ENCODE measurements at regions not wholly inside any gene's neighbourhood (a gene's known extent, or its start where the extent isn't known, plus 50 kb on each side); places are given as distances from the start of the nearest gene placed in this dataset.

DNA sequence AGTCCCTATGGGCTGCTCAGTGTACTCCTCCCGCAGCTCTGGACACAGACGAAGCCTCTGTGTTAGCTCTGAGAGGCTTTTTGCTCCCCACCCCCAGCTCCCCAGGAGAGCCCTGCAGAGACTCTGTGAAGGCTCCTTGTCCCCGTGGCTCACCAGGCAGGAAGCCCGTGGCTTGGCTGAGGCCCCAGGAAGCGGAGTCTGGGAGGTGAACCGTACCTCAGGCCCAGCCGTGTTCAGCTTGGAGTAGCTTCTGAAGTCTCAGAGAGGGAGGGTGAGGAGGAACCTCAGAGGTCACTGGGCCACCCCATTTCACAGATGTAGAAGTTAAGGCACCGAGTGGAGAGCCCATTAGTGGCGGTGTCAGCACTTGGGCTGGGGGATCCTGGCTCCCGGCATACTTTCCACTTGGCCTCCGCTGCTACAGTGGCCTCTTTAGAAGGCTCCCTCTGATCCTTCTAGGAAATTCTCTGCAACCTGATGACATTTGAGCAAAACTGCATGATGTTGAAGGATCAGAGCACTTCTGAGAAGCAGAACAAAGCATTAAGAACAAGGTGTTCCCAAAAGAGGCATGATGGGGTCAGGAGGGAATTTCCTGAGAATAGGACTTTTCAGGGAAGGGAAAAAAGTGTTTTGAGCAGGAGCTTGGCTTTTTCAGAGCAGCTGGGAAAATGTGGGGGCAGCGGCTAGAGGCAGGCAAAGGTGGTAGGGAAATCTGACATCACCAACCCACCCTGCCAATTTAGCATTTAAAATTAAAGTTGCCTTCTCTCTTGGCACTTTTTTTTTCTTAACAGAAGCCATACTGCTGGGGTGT, 79.1 kb downstream of the MCFD2 start:
- no peaks in the 10 kb centered on the region for H4K20me1 ChIP-seq (replicated peaks; ENCODE audit: control insufficient read depth, extremely low read depth, insufficient read depth, low read length)
- no peak overlapping the region for H3K4me2 ChIP-seq (ENCODE audit: insufficient read depth, low read length)
- H2AFZ ChIP-seq (ENCODE audit: low read depth, low read length): no peak overlapping the region
- H3K27me3 ChIP-seq (ENCODE audit: control insufficient read depth in 2 of 2, insufficient read depth in 2 of 2, low read length in 2 of 2): no peaks in the 10 kb centered on the region
- H3K9me3 ChIP-seq (replicated peaks; ENCODE audit: control insufficient read depth, insufficient read depth, low read length): no peaks in the 10 kb centered on the region
- POLR2A ChIA-PET: no interaction called here
- H3K79me2 ChIP-seq (ENCODE audit: control insufficient read depth, insufficient read depth, low read length): no peaks in the 10 kb centered on the region
- no peaks in the 10 kb centered on the region for H3K9me1 ChIP-seq (replicated peaks; ENCODE audit: control insufficient read depth, extremely low read depth, insufficient read depth, low read length)
- intact Hi-C loops (cut with micrococcal nuclease) (no loop called here), dilution Hi-C loops (cut with MboI; ENCODE audit: extremely low pct_ligation_motif_present, low sequenced_read_pairs) (no loop called here)
- no peak for DNase-seq (ENCODE audit: low read depth, low spot score)
- TF ChIP-seq POLR2A (IDR thresholded peaks at IDR 0.05; ENCODE audit: low read depth, low read length): no peak
- TF ChIP-seq, protein P1, sequence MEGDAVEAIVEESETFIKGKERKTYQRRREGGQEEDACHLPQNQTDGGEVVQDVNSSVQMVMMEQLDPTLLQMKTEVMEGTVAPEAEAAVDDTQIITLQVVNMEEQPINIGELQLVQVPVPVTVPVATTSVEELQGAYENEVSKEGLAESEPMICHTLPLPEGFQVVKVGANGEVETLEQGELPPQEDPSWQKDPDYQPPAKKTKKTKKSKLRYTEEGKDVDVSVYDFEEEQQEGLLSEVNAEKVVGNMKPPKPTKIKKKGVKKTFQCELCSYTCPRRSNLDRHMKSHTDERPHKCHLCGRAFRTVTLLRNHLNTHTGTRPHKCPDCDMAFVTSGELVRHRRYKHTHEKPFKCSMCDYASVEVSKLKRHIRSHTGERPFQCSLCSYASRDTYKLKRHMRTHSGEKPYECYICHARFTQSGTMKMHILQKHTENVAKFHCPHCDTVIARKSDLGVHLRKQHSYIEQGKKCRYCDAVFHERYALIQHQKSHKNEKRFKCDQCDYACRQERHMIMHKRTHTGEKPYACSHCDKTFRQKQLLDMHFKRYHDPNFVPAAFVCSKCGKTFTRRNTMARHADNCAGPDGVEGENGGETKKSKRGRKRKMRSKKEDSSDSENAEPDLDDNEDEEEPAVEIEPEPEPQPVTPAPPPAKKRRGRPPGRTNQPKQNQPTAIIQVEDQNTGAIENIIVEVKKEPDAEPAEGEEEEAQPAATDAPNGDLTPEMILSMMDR (IDR thresholded peaks at IDR 0.05; ENCODE audit: extremely low read depth in 1 of 2, insufficient read depth in 1 of 2, low read depth in 1 of 2, low read length in 2 of 2): no peak
- TF ChIP-seq GATA2 (IDR thresholded peaks at IDR 0.05; ENCODE audit: insufficient read depth, insufficient read length, low read depth, low read length): no peak
- TF ChIP-seq MYC (IDR thresholded peaks at IDR 0.05; ENCODE audit: low read depth, low read length): no peak
- H3K27ac ChIP-seq (ENCODE audit: insufficient read depth, low read depth, low read length): no peak overlapping the region
- CTCF ChIA-PET: interaction anchor here (1.5 to 1.6 kb wide), 2 partner anchors 40 to 59 kb away, joined by 4 to 5 read pairs; no protein-coding TSS in a partner anchor
- H3K36me3 ChIP-seq (ENCODE audit: control insufficient read depth in 2 of 2, extremely low read depth in 1 of 2, insufficient read depth in 2 of 2, low read length in 2 of 2): no peaks in the 10 kb centered on the region
- no peak for FAIRE-seq
- no peaks in the 10 kb centered on the region for H3K4me1 ChIP-seq (ENCODE audit: control insufficient read depth, extremely low read depth, insufficient read depth, low read length)
- BruUV-seq (replicated peaks): no TSS peak
- H3K9ac ChIP-seq (replicated peaks; ENCODE audit: extremely low read depth, insufficient read depth, low read length): no peak overlapping the region
- no peak overlapping the region for H3K4me3 ChIP-seq (replicated peaks in 1 of 3; ENCODE audit: insufficient read depth in 1 of 3, low read depth in 1 of 3, low read length in 3 of 3)

DNA sequence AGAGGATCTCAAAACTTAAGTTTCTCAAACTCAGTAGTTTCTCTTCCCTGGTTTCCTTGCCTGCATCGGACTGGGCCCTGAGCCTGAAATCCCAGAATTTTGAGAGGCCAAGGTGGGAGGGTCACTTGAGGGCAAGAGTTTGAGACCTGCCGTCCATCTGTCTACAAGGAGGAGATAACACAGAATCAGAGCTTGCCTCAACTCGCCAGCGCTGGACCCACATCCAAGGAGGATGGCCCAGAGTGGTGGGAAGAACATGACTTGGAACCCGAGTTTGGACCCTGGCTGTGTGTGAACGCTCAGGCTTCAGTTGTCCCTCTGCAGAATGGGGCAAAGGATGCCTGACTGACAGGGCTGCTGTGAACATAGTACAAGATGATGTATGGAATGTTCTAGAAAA, 80.1 kb downstream of the MCFD2 start:
- no TSS peak for BruUV-seq (replicated peaks)

More for the DNA sequence above, 80.1 kb downstream of the MCFD2 start:
- no peaks in the 10 kb centered on the region for H3K79me2 ChIP-seq (ENCODE audit: control insufficient read depth, insufficient read depth, low read length)
- intact Hi-C loops (cut with micrococcal nuclease): no loop called here
- no peaks in the 10 kb centered on the region for H4K20me1 ChIP-seq (replicated peaks; ENCODE audit: control insufficient read depth, extremely low read depth, insufficient read depth, low read length)
- DNase-seq (ENCODE audit: low read depth, low spot score): no peak
- no peak for FAIRE-seq
- no peak overlapping the region for H2AFZ ChIP-seq (ENCODE audit: low read depth, low read length)
- TF ChIP-seq, protein P1 (IDR thresholded peaks at IDR 0.05; ENCODE audit: extremely low read depth in 1 of 2, insufficient read depth in 1 of 2, low read depth in 1 of 2, low read length in 2 of 2): no peak
- no peak for TF ChIP-seq JUN (IDR thresholded peaks at IDR 0.05; ENCODE audit: borderline replicate concordance, insufficient read depth, insufficient read length, low read depth)
- no peak for TF ChIP-seq POLR2AphosphoS5 (IDR thresholded peaks at IDR 0.05; ENCODE audit: insufficient read depth, low read depth, low read length)
- no peak for TF ChIP-seq MYC (IDR thresholded peaks at IDR 0.05; ENCODE audit: low read depth, low read length)
- no peak for TF ChIP-seq GATA2 (IDR thresholded peaks at IDR 0.05; ENCODE audit: insufficient read depth, insufficient read length, low read depth, low read length)
- TF ChIP-seq, protein P2, sequence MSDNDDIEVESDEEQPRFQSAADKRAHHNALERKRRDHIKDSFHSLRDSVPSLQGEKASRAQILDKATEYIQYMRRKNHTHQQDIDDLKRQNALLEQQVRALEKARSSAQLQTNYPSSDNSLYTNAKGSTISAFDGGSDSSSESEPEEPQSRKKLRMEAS (IDR thresholded peaks at IDR 0.05; ENCODE audit: insufficient read depth, insufficient read length): no peak
- TF ChIP-seq POLR2A (IDR thresholded peaks at IDR 0.05; ENCODE audit: low read depth, low read length): no peak
- no peak for TF ChIP-seq FOS (IDR thresholded peaks at IDR 0.05; ENCODE audit: borderline replicate concordance, insufficient read depth, low read length)
- no peak for TF ChIP-seq EZH2 (IDR thresholded peaks at IDR 0.05; ENCODE audit: borderline replicate concordance, low read depth, low read length, severe bottlenecking)
- dilution Hi-C loops (cut with MboI; ENCODE audit: extremely low pct_ligation_motif_present, low sequenced_read_pairs): no loop called here
- no peaks in the 10 kb centered on the region for H3K36me3 ChIP-seq (ENCODE audit: control insufficient read depth in 2 of 2, extremely low read depth in 1 of 2, insufficient read depth in 2 of 2, low read length in 2 of 2)
- ChIA-PET POLR2A (no interaction called here), CTCF (interaction anchor here (1.5 to 1.6 kb wide), 2 partner anchors 41 to 58 kb away, joined by 4 to 5 read pairs; no protein-coding TSS in a partner anchor)
- H3K4me3 ChIP-seq (replicated peaks in 1 of 3; ENCODE audit: insufficient read depth in 1 of 3, low read depth in 1 of 3, low read length in 3 of 3): no peak overlapping the region
- H3K9me3 ChIP-seq (replicated peaks; ENCODE audit: control insufficient read depth, insufficient read depth, low read length): no peaks in the 10 kb centered on the region
- no peaks in the 10 kb centered on the region for H3K9me1 ChIP-seq (replicated peaks; ENCODE audit: control insufficient read depth, extremely low read depth, insufficient read depth, low read length)
- H3K27me3 ChIP-seq (ENCODE audit: control insufficient read depth in 2 of 2, insufficient read depth in 2 of 2, low read length in 2 of 2): no peaks in the 10 kb centered on the region
- H3K4me2 ChIP-seq (ENCODE audit: insufficient read depth, low read length): no peak overlapping the region
- no peak overlapping the region for H3K27ac ChIP-seq (ENCODE audit: insufficient read depth, low read depth, low read length)
- no peak overlapping the region for H3K9ac ChIP-seq (replicated peaks; ENCODE audit: extremely low read depth, insufficient read depth, low read length)
- no peaks in the 10 kb centered on the region for H3K4me1 ChIP-seq (ENCODE audit: control insufficient read depth, extremely low read depth, insufficient read depth, low read length)
